IMR-90 (cell line): ENCODE measurements at regions not wholly inside any gene's neighbourhood (a gene's known extent, or its start where the extent isn't known, plus 50 kb on each side); places are given as distances from the start of the nearest gene placed in this dataset.

Source experiments
- ATAC-seq: fragments of 200-7000 bp; cut with Tn5 transposase; 2 replicates; pipeline ENCODE4 v1.9.1; 2020; ENCODE audit warnings: low read depth, mild to moderate bottlenecking, moderate library complexity
- BruUV-seq: library from RNA; stranded (reverse); fragments of 400-500 nt; replicated peaks from 2 replicates; lab custom pipeline; 2021; lab: Mats Ljungman, UMichigan
- CTCF ChIA-PET: fragments of 300-600 bp; formaldehyde crosslinking; extraction: SDS; loops from one replicate; lab custom pipeline; 2021; ENCODE audit warnings: antibody characterized with exemption; lab: Yijun Ruan, JAX
- POLR2A ChIA-PET: fragments of 300-600 bp; sonication (Branson Sonifier 250); formaldehyde crosslinking; loops from one replicate; lab custom pipeline; 2022; ENCODE audit warnings: antibody characterized with exemption; ENCODE audit not compliant: unreplicated experiment; lab: Charles Lee
- DNase-seq: peaks from one replicate; pipeline ENCODE4 v3.0.0; 2013
- H2AFZ ChIP-seq: replicated peaks from 2 replicates; pipeline ENCODE3; 2013; ENCODE audit warnings: low read length, mild to moderate bottlenecking; ENCODE audit not compliant: poor library complexity
- H2AK5ac ChIP-seq: 2 replicates; pipeline ENCODE4 v1.6.1; 2013; ENCODE audit warnings: low read depth, low read length, inconsistent platforms
- H2AK9ac ChIP-seq: replicated peaks from 2 replicates; pipeline ENCODE3; 2013; ENCODE audit warnings: mild to moderate bottlenecking, low read depth, low read length, moderate library complexity; ENCODE audit not compliant: poor library complexity
- H2BK120ac ChIP-seq: 2 replicates; pipeline ENCODE4 v1.6.1; 2013; ENCODE audit warnings: low read depth, low read length, inconsistent platforms
- H2BK15ac ChIP-seq: 3 replicates; pipeline ENCODE4 v1.6.1; 2013; ENCODE audit warnings: low read depth, low read length, inconsistent platforms
- H2BK20ac ChIP-seq: 2 replicates; pipeline ENCODE4 v1.6.1; 2013; ENCODE audit warnings: low read depth, mild to moderate bottlenecking, inconsistent platforms, low read length, moderate library complexity
- H2BK5ac ChIP-seq: 2 replicates; pipeline ENCODE4 v1.6.1; 2013; ENCODE audit warnings: mild to moderate bottlenecking, low read depth, low read length, inconsistent platforms; ENCODE audit not compliant: poor library complexity, severe bottlenecking
- H3K14ac ChIP-seq: replicated peaks from 2 replicates; pipeline ENCODE4 v1.6.1; 2013; ENCODE audit warnings: low read depth, low read length, inconsistent platforms
- H3K18ac ChIP-seq: 2 replicates; pipeline ENCODE4 v1.6.1; 2013; ENCODE audit warnings: low read depth, low read length, control low read depth
- H3K23ac ChIP-seq: 2 replicates; pipeline ENCODE4 v1.6.1; 2013; ENCODE audit warnings: low read depth, low read length, inconsistent platforms
- H3K27ac ChIP-seq: 2 replicates; pipeline ENCODE4 v1.5.1; 2013; ENCODE audit warnings: mild to moderate bottlenecking, control low read depth, low read length; ENCODE audit not compliant: insufficient read depth
- H3K27me3 ChIP-seq: 2 replicates; pipeline ENCODE4 v1.6.1; 2013; ENCODE audit warnings: low read length; ENCODE audit not compliant: control insufficient read depth, insufficient read depth
- H3K36me3 ChIP-seq: 2 replicates; pipeline ENCODE4 v1.6.1; 2013; ENCODE audit warnings: low read length, mixed read lengths; ENCODE audit not compliant: control insufficient read depth, insufficient read depth
- H3K4ac ChIP-seq: 2 replicates; pipeline ENCODE4 v1.6.1; 2013; ENCODE audit warnings: low read depth, low read length, inconsistent platforms
- H3K4me1 ChIP-seq: 2 replicates; pipeline ENCODE4 v1.6.1; 2013; ENCODE audit warnings: low read length, mixed read lengths; ENCODE audit not compliant: control insufficient read depth, insufficient read depth
- H3K4me2 ChIP-seq: 2 replicates; pipeline ENCODE4 v1.6.1; 2013; ENCODE audit warnings: low read depth, mild to moderate bottlenecking, control low read depth, low read length, moderate library complexity
- H3K4me3 ChIP-seq: 2 replicates; pipeline ENCODE4 v1.5.1; 2013; ENCODE audit warnings: low read depth, mild to moderate bottlenecking, control low read depth, low read length, moderate library complexity; ENCODE audit not compliant: insufficient read depth
- H3K56ac ChIP-seq: 2 replicates; pipeline ENCODE4 v1.6.1; 2013; ENCODE audit warnings: low read length, inconsistent platforms; ENCODE audit not compliant: insufficient read depth; ENCODE audit errors: extremely low read depth
- H3K79me1 ChIP-seq, 2 experiments: 2 replicates each; pipeline ENCODE4 v1.6.1; 2013; ENCODE audit warnings: low read length in 2 of 2, inconsistent platforms in 1 of 2, low read depth in 1 of 2
- H3K9ac ChIP-seq: 2 replicates; pipeline ENCODE4 v1.6.1; 2013; ENCODE audit warnings: low read depth, low read length, control low read depth
- H3K9me1 ChIP-seq: 2 replicates; pipeline ENCODE4 v1.6.1; 2013; ENCODE audit warnings: low read length, inconsistent platforms; ENCODE audit not compliant: insufficient read depth
- H3K9me3 ChIP-seq: 2 replicates; pipeline ENCODE4 v1.6.1; 2013; ENCODE audit warnings: low read length; ENCODE audit not compliant: control insufficient read depth, insufficient read depth
- H4K20me1 ChIP-seq: 2 replicates; pipeline ENCODE4 v1.6.1; 2013; ENCODE audit warnings: low read length, inconsistent platforms; ENCODE audit not compliant: insufficient read depth
- H4K5ac ChIP-seq: 2 replicates; pipeline ENCODE4 v1.6.1; 2013; ENCODE audit warnings: mild to moderate bottlenecking, low read depth, low read length, control low read depth
- H4K8ac ChIP-seq, 2 experiments: 2 replicates each; pipeline ENCODE4 v1.6.1; 2013; ENCODE audit warnings: low read depth in 2 of 2, low read length in 2 of 2, control low read depth in 1 of 2, inconsistent platforms in 1 of 2
- H4K91ac ChIP-seq: 2 replicates; pipeline ENCODE4 v1.6.1; 2013; ENCODE audit warnings: low read depth, low read length, inconsistent platforms; ENCODE audit not compliant: insufficient read depth
- BHLHE40 ChIP-seq: fragments of 150-350 bp; IDR thresholded peaks from 2 replicates; pipeline ENCODE4 v1.6.1; 2016; ENCODE audit warnings: mild to moderate bottlenecking, low read depth, low read length
- CEBPB ChIP-seq: IDR thresholded peaks from 2 replicates; pipeline ENCODE4 v1.6.1; 2012; ENCODE audit warnings: low read depth, low read length, improper control_type of control experiment
- CHD1 ChIP-seq: IDR thresholded peaks from 2 replicates; pipeline ENCODE4 v1.6.1; 2012; ENCODE audit warnings: low read depth, low read length, improper control_type of control experiment
- ELK1 ChIP-seq: fragments of 150-350 bp; IDR thresholded peaks from 2 replicates; pipeline ENCODE4 v1.6.1; 2016; ENCODE audit warnings: low read depth, mild to moderate bottlenecking, low read length, moderate library complexity, borderline replicate concordance
- FOS ChIP-seq: fragments of 150-350 bp; IDR thresholded peaks from 2 replicates; pipeline ENCODE4 v1.6.1; 2016; ENCODE audit warnings: low read depth, low read length
- MAFK ChIP-seq: IDR thresholded peaks from 2 replicates; pipeline ENCODE4 v1.6.1; 2012; ENCODE audit warnings: low read depth, low read length, improper control_type of control experiment
- MAZ ChIP-seq: IDR thresholded peaks from 2 replicates; pipeline ENCODE4 v1.6.1; 2012; ENCODE audit warnings: low read depth, mild to moderate bottlenecking, low read length, improper control_type of control experiment, moderate library complexity, borderline replicate concordance
- MXI1 ChIP-seq: IDR thresholded peaks from 2 replicates; pipeline ENCODE4 v1.6.1; 2012; ENCODE audit warnings: low read depth, mild to moderate bottlenecking, low read length, moderate library complexity, borderline replicate concordance
- NFE2L2 ChIP-seq: fragments of 150-350 bp; IDR thresholded peaks from 2 replicates; pipeline ENCODE4 v1.6.1; 2016; ENCODE audit warnings: low read depth, mild to moderate bottlenecking, low read length
- POLR2A ChIP-seq: IDR thresholded peaks from 2 replicates; pipeline ENCODE4 v1.6.1; 2012; ENCODE audit warnings: mild to moderate bottlenecking, low read depth, low read length
- RAD21 ChIP-seq: IDR thresholded peaks from 2 replicates; pipeline ENCODE4 v1.6.1; 2012; ENCODE audit warnings: low read length, improper control_type of control experiment
- RCOR1 ChIP-seq: IDR thresholded peaks from 2 replicates; pipeline ENCODE4 v1.6.1; 2012; ENCODE audit warnings: mild to moderate bottlenecking, low read length, improper control_type of control experiment; ENCODE audit not compliant: insufficient replicate concordance
- RFX5 ChIP-seq: IDR thresholded peaks from 2 replicates; pipeline ENCODE4 v1.8.0; 2012; ENCODE audit warnings: low read depth, mild to moderate bottlenecking, low read length, moderate library complexity
- SMC3 ChIP-seq: fragments of 150-350 bp; IDR thresholded peaks from 2 replicates; pipeline ENCODE4 v1.6.1; 2016; ENCODE audit warnings: low read depth, mild to moderate bottlenecking, antibody characterized with exemption, low read length, moderate library complexity
- WGBS, 2 experiments: methylation state at CpG; one replicate each; pipeline versions ENCODE4 v1.1.5 to v1.1.7; 2013; ENCODE audit warnings: missing lambda C conversion rate in 2 of 2; ENCODE audit not compliant: insufficient read length in 1 of 2; ENCODE audit errors: extremely low coverage in 2 of 2; 5-methylcytosine and 5-hydroxymethylcytosine counted together
- dilution Hi-C: fragments of 300-500 bp; cut with HindIII; formaldehyde crosslinking; loops from one replicate; pipeline ENCODE4 v1.14.3; 2018; ENCODE audit warnings: low sequenced_read_pairs; ENCODE audit not compliant: unreplicated experiment
- in situ Hi-C: fragments of 300-500 bp; cut with MboI; formaldehyde crosslinking; loops from 3 replicates; pipeline ENCODE4 v1.14.3; 2019; ENCODE audit warnings: low sequenced_read_pairs, inconsistent platforms, mixed read lengths
- intact Hi-C: fragments of 100-400 bp; cut with micrococcal nuclease; formaldehyde crosslinking; loops from 2 replicates; pipeline ENCODE4 v1.10.0; 2022
- TF ChIP-seq, protein P1 (sequence below): conservative IDR thresholded peaks from 2 replicates; pipeline ENCODE4 v1.5.1; 2012; ENCODE audit warnings: mild to moderate bottlenecking, low read depth, low read length, improper control_type of control experiment
- TF ChIP-seq, protein P2 (sequence below): fragments of 150-350 bp; IDR thresholded peaks from 2 replicates; pipeline ENCODE4 v1.6.1; 2017; ENCODE audit warnings: mild to moderate bottlenecking, antibody characterized with exemption, low read length, low read depth

GRCh38 chr3:144583871-144584270 lies 612.2 kb downstream of the DIPK2A start:
- Histone ChIP-seq H4K20me1 (no peaks in the 10 kb centered on the region), H3K9me1 (no peaks in the 10 kb centered on the region), H3K9ac (no peak overlapping the region), H2BK15ac (no peak overlapping the region), H3K27me3 (no peaks in the 10 kb centered on the region), H3K14ac (no peak overlapping the region), H3K56ac (no peak overlapping the region), H3K18ac (no peak overlapping the region), H2BK20ac (no peak overlapping the region), H3K4ac (no peak overlapping the region), H2BK120ac (no peak overlapping the region), H2AFZ (no peak overlapping the region), H3K4me1 (no peaks in the 10 kb centered on the region), H3K4me2 (no peak overlapping the region), H3K27ac (no peak overlapping the region), H4K8ac (no peak overlapping the region), H3K4me3 (no peak overlapping the region), H3K9me3 (no peaks in the 10 kb centered on the region), H2AK9ac (no peak overlapping the region), H3K79me1 (no peaks in the 10 kb centered on the region), H2AK5ac (no peak overlapping the region), H4K91ac (no peak overlapping the region), H3K36me3 (no peaks in the 10 kb centered on the region), H4K5ac (no peak overlapping the region), H3K23ac (no peak overlapping the region), H2BK5ac (no peak overlapping the region)
- ChIA-PET POLR2A (no interaction called here), CTCF (no interaction called here)
- intact Hi-C loops (no loop called here), in situ Hi-C loops (no loop called here), dilution Hi-C loops (no loop called here)
- no CpG with 5 or more reads among the region's 1 CpG for WGBS, 2 experiments
- no peak for ATAC-seq
- no TSS peak for BruUV-seq
- DNase-seq: no peak
- TF ChIP-seq MXI1 (no peak), SMC3 (no peak), BHLHE40 (no peak), CEBPB (no peak), POLR2A (no peak), RFX5 (no peak), MAZ (no peak), NFE2L2 (no peak), FOS (no peak), ELK1 (no peak), RCOR1 (no peak), RAD21 (no peak), CHD1 (no peak), MAFK (no peak)
- TF ChIP-seq, protein P1, sequence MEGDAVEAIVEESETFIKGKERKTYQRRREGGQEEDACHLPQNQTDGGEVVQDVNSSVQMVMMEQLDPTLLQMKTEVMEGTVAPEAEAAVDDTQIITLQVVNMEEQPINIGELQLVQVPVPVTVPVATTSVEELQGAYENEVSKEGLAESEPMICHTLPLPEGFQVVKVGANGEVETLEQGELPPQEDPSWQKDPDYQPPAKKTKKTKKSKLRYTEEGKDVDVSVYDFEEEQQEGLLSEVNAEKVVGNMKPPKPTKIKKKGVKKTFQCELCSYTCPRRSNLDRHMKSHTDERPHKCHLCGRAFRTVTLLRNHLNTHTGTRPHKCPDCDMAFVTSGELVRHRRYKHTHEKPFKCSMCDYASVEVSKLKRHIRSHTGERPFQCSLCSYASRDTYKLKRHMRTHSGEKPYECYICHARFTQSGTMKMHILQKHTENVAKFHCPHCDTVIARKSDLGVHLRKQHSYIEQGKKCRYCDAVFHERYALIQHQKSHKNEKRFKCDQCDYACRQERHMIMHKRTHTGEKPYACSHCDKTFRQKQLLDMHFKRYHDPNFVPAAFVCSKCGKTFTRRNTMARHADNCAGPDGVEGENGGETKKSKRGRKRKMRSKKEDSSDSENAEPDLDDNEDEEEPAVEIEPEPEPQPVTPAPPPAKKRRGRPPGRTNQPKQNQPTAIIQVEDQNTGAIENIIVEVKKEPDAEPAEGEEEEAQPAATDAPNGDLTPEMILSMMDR: no peak
- TF ChIP-seq, protein P2, sequence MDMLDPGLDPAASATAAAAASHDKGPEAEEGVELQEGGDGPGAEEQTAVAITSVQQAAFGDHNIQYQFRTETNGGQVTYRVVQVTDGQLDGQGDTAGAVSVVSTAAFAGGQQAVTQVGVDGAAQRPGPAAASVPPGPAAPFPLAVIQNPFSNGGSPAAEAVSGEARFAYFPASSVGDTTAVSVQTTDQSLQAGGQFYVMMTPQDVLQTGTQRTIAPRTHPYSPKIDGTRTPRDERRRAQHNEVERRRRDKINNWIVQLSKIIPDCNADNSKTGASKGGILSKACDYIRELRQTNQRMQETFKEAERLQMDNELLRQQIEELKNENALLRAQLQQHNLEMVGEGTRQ: no peak
